GM12865 (cell line): ENCODE measurements at regions not wholly inside any gene's neighbourhood (a gene's known extent, or its start where the extent isn't known, plus 50 kb on each side); places are given as distances from the start of the nearest gene placed in this dataset.

Experiments
- DNase-seq: peaks from one replicate; pipeline ENCODE4 v3.0.0; 2010; ENCODE audit warnings: low read depth
- H3K4me3 ChIP-seq: 2 replicates; pipeline ENCODE4 v1.5.1; 2011; ENCODE audit warnings: mild to moderate bottlenecking, low read depth, low read length, control low read depth
- CTCF ChIP-seq: IDR thresholded peaks from 2 replicates; pipeline ENCODE4 v1.5.1; 2011; ENCODE audit warnings: low read length, control low read depth, low read depth, inconsistent platforms; ENCODE audit not compliant: insufficient read depth; ENCODE audit errors: missing control alignments

GRCh38 chr1:111556325-111557037 lies 53.0 kb upstream of the ADORA3 start:
- H3K4me3 ChIP-seq: no peak overlapping the region

GRCh38 chr1:111559736-111560279 lies 56.4 kb upstream of the ADORA3 start:
- no peak for DNase-seq
- no peak for TF ChIP-seq CTCF
- H3K4me3 ChIP-seq: no peak overlapping the region

More at GRCh38 chr1:111556325-111557037, 53.0 kb upstream of the ADORA3 start:
- no peak for TF ChIP-seq CTCF
- peak; percentile 15 for DNase-seq

GRCh38 chr1:111561328-111561727 lies 57.9 kb upstream of the ADORA3 start:
- DNase-seq: no peak
- H3K4me3 ChIP-seq: no peak overlapping the region
- no peak for TF ChIP-seq CTCF

GRCh38 chr1:111563619-111564018 lies 56.0 kb upstream of the RAP1A start:
- DNase-seq: no peak
- H3K4me3 ChIP-seq: no peak overlapping the region
- no peak for TF ChIP-seq CTCF

- DNase-seq: no peak
- no peak overlapping the region for H3K4me3 ChIP-seq
- TF ChIP-seq CTCF: no peak
Observed at GRCh38 chr1:111565079-111565478, 54.5 kb upstream of the RAP1A start.

- no peak overlapping the region for H3K4me3 ChIP-seq
- TF ChIP-seq CTCF: no peak
- DNase-seq: no peak
Observed at GRCh38 chr1:111565968-111566367, 53.6 kb upstream of the RAP1A start.
